ENCODE measurements at regions not wholly inside any gene's neighbourhood (a gene's known extent, or its start where the extent isn't known, plus 50 kb on each side); places are given as distances from the start of the nearest gene placed in this dataset.

DNA sequence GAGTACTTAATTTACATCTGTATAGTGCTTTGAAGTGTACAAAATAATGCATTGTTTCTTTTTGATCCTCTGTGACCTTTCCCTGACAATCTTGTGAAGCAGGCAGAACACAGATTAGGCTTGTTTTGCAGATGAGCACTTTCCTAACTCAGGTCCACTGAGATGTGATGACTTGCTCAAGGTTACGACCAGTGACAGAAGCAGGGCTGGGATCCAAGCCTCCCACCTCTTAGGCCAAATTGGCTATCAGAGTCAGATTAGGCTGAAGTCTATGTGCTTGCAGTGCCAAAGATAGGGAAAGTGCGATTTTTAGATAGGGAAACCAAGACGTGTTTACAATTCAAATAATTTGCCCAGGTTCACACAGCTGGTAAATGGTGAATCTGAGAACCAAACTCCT, 147.3 kb downstream of the OMA1 start:
- POLR2A ChIA-PET (ENCODE audit: low non-redundant PET) = no interaction called here
- no peak overlapping the region for H3K27ac ChIP-seq (ENCODE audit: low read depth, low read length, poor library complexity, severe bottlenecking)
- H3K27me3 ChIP-seq (replicated peaks; ENCODE audit: insufficient read depth, low read depth, low read length, poor library complexity) = no peaks in the 10 kb centered on the region
- no peak overlapping the region for H3K4me3 ChIP-seq (ENCODE audit: low read depth, low read length, poor library complexity, severe bottlenecking)
- no peak for TF ChIP-seq CTCF (conservative IDR thresholded peaks at IDR 0.05; ENCODE audit: low read depth, low read length)
- no peak for TF ChIP-seq EZH2 (IDR thresholded peaks at IDR 0.05; ENCODE audit: borderline replicate concordance, low read depth, low read length, poor library complexity, severe bottlenecking)
- no peaks in the 10 kb centered on the region for H3K9me3 ChIP-seq (ENCODE audit: low read depth, low read length, poor library complexity, severe bottlenecking)
- DNase-seq (ENCODE audit: low spot score) = no peak
- CTCF ChIA-PET = no interaction called here
- peaks cover 16% of the 10 kb centered on the region for H3K4me1 ChIP-seq (ENCODE audit: insufficient read depth, low read length, poor library complexity, severe bottlenecking)
- intact Hi-C loops (cut with micrococcal nuclease; ENCODE audit: unreplicated experiment) = no loop called here
- no peaks in the 10 kb centered on the region for H3K36me3 ChIP-seq (ENCODE audit: insufficient read depth, low read length, poor library complexity, severe bottlenecking)
- no TSS peak for BruUV-seq (replicated peaks)

DNA sequence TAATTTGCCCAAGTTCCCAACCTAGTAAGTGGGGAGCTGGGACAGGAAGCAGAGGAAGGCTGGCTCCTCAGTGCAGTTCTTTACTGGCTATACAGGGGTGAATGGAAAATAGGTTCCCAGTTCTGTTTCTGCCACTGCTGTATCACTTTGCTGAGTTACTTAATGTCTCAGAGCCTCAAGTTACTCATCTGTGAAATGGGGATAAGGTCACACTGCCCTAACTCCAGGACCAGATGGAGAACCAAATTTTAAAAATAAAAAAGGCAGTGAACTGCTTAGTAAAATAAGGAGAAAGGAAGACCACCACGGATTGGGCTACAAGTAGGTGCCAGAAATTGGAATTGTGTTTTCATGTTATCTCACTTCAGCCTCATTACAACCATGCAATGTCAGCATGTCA, 147.8 kb downstream of the OMA1 start:
- H3K4me3 ChIP-seq (ENCODE audit: low read depth, low read length, poor library complexity, severe bottlenecking) = no peak overlapping the region
- no peaks in the 10 kb centered on the region for H3K27me3 ChIP-seq (replicated peaks; ENCODE audit: insufficient read depth, low read depth, low read length, poor library complexity)
- ChIA-PET POLR2A (ENCODE audit: low non-redundant PET) (no interaction called here), CTCF (no interaction called here)
- no TSS peak for BruUV-seq (replicated peaks)
- no peaks in the 10 kb centered on the region for H3K36me3 ChIP-seq (ENCODE audit: insufficient read depth, low read length, poor library complexity, severe bottlenecking)
- H3K4me1 ChIP-seq (ENCODE audit: insufficient read depth, low read length, poor library complexity, severe bottlenecking) = peaks cover 16% of the 10 kb centered on the region
- intact Hi-C loops (cut with micrococcal nuclease; ENCODE audit: unreplicated experiment) = no loop called here
- TF ChIP-seq CTCF (conservative IDR thresholded peaks at IDR 0.05; ENCODE audit: low read depth, low read length) (no peak), EZH2 (IDR thresholded peaks at IDR 0.05; ENCODE audit: borderline replicate concordance, low read depth, low read length, poor library complexity, severe bottlenecking) (no peak)
- no peaks in the 10 kb centered on the region for H3K9me3 ChIP-seq (ENCODE audit: low read depth, low read length, poor library complexity, severe bottlenecking)
- H3K27ac ChIP-seq (ENCODE audit: low read depth, low read length, poor library complexity, severe bottlenecking) = no peak overlapping the region
- no peak for DNase-seq (ENCODE audit: low spot score)

GRCh38 chr1:58397187-58397820, 149.2 kb downstream of the OMA1 start:
- no peak overlapping the region for H3K27ac ChIP-seq (ENCODE audit: low read depth, low read length, poor library complexity, severe bottlenecking)
- peaks cover 16% of the 10 kb centered on the region for H3K4me1 ChIP-seq (ENCODE audit: insufficient read depth, low read length, poor library complexity, severe bottlenecking)
- intact Hi-C loops (cut with micrococcal nuclease; ENCODE audit: unreplicated experiment) = no loop called here
- H3K36me3 ChIP-seq (ENCODE audit: insufficient read depth, low read length, poor library complexity, severe bottlenecking) = no peaks in the 10 kb centered on the region
- ChIA-PET POLR2A (ENCODE audit: low non-redundant PET) (no interaction called here), CTCF (no interaction called here)
- H3K9me3 ChIP-seq (ENCODE audit: low read depth, low read length, poor library complexity, severe bottlenecking) = no peaks in the 10 kb centered on the region
- DNase-seq (ENCODE audit: low spot score) = no peak
- no peak for TF ChIP-seq CTCF (conservative IDR thresholded peaks at IDR 0.05; ENCODE audit: low read depth, low read length)
- TF ChIP-seq EZH2 (IDR thresholded peaks at IDR 0.05; ENCODE audit: borderline replicate concordance, low read depth, low read length, poor library complexity, severe bottlenecking) = no peak
- BruUV-seq (replicated peaks) = no TSS peak
- no peaks in the 10 kb centered on the region for H3K27me3 ChIP-seq (replicated peaks; ENCODE audit: insufficient read depth, low read depth, low read length, poor library complexity)
- H3K4me3 ChIP-seq (ENCODE audit: low read depth, low read length, poor library complexity, severe bottlenecking) = no peak overlapping the region
